GM12878 (cell line): ENCODE measurements at regions not wholly inside any gene's neighbourhood (a gene's known extent, or its start where the extent isn't known, plus 50 kb on each side); places are given as distances from the start of the nearest gene placed in this dataset.

Experiments
- EP300 ChIP-seq, 2 experiments: fragments of 150-350 bp in 1 of 2; IDR thresholded peaks; 2 replicates each; pipeline ENCODE4 v1.6.1; 2011 to 2012; ENCODE audit warnings: low read depth in 2 of 2, low read length in 2 of 2, borderline replicate concordance in 1 of 2, improper control_type of control experiment in 1 of 2, inconsistent platforms in 1 of 2; ENCODE audit not compliant: control insufficient read depth in 1 of 2
- MYC ChIP-seq: IDR thresholded peaks from 2 replicates; pipeline ENCODE4 v1.6.1; 2011; ENCODE audit warnings: mild to moderate bottlenecking, low read length, moderate library complexity, inconsistent platforms; ENCODE audit not compliant: insufficient read depth, insufficient replicate concordance, insufficient read length, severe bottlenecking
- RAD21 ChIP-seq: IDR thresholded peaks from 2 replicates; pipeline ENCODE4 v1.6.1; 2011; ENCODE audit warnings: mild to moderate bottlenecking, low read depth, low read length, moderate library complexity; ENCODE audit not compliant: insufficient read depth
- ZBED1 ChIP-seq: IDR thresholded peaks from 2 replicates; pipeline ENCODE4 v1.6.1; 2016; ENCODE audit warnings: borderline replicate concordance
- TF ChIP-seq, protein P1 (sequence below): fragments of 450-650 bp; IDR thresholded peaks from 2 replicates; pipeline ENCODE4 v1.6.1; 2014; ENCODE audit warnings: mild to moderate bottlenecking
- TF ChIP-seq, protein P2 (sequence below), 3 experiments: IDR thresholded peaks in 2 of 3; conservative IDR thresholded peaks in 1 of 3; 2 replicates each; pipeline ENCODE4 v1.5.1; 2011; ENCODE audit warnings: low read depth in 3 of 3, low read length in 3 of 3, mild to moderate bottlenecking in 3 of 3, control low read depth in 2 of 3, moderate library complexity in 2 of 3, inconsistent platforms in 1 of 3, mixed read lengths in 1 of 3; ENCODE audit not compliant: control insufficient read depth in 2 of 3, insufficient read depth in 1 of 3; ENCODE audit errors: extremely low read depth in 1 of 3
- TF ChIP-seq, protein P3 (sequence below): IDR thresholded peaks from 2 replicates; pipeline ENCODE4 v1.6.1; 2012; ENCODE audit warnings: low read depth, low read length, improper control_type of control experiment

DNA sequence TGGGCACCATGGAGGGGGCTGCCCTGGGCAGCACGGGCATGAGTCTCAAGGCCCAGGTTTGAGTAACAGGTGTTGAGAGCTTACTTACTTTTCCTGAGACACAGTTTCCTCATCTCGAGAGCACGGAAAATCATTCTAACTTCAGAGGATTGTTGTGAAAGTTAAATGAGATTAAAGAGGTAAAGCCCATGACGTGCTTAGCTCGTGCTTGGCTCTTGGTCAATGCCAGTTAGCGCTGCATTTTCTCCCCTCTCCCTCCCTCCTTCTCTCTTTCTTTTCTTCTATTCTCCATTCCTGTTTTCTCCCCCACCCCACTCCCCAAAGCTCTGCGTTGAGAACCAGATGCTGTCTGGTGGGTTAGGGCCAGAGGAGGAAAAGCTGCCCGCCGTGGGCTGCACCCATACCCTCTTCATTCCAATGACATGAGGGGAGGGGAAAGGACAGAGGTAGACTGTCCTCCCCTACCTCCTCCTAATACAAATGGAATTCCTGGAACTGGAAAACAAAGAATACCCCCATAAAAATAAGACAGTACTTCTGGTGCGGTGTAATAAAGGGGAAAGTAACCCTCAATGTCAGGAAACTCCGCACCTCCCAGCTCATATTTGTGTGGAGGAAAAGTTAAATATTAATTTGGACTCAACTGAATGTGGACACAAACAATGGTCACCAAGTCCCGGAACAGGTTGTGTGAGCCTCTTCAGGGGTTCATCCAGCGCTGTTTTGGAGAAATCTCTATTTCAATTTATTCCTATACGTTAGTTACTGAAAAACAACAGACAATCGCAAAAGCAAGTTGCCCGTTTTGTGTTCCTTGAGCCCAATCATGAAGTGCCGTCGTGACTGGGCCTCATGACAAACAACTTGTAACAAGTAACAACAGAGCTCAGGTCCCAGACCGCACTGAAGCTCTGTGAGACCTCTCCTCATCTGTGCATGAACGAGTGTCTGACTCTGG lies 54.8 kb upstream of the B3GAT1 start:
- TF ChIP-seq, protein P1, sequence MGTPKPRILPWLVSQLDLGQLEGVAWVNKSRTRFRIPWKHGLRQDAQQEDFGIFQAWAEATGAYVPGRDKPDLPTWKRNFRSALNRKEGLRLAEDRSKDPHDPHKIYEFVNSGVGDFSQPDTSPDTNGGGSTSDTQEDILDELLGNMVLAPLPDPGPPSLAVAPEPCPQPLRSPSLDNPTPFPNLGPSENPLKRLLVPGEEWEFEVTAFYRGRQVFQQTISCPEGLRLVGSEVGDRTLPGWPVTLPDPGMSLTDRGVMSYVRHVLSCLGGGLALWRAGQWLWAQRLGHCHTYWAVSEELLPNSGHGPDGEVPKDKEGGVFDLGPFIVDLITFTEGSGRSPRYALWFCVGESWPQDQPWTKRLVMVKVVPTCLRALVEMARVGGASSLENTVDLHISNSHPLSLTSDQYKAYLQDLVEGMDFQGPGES = no peak
- TF ChIP-seq EP300 (IDR thresholded peaks at IDR 0.05; ENCODE audit: borderline replicate concordance in 1 of 2, control insufficient read depth in 1 of 2, low read depth in 2 of 2, low read length in 2 of 2) (no peak), MYC (no peak), ZBED1 (no peak), RAD21 (no peak)
- TF ChIP-seq, protein P2, sequence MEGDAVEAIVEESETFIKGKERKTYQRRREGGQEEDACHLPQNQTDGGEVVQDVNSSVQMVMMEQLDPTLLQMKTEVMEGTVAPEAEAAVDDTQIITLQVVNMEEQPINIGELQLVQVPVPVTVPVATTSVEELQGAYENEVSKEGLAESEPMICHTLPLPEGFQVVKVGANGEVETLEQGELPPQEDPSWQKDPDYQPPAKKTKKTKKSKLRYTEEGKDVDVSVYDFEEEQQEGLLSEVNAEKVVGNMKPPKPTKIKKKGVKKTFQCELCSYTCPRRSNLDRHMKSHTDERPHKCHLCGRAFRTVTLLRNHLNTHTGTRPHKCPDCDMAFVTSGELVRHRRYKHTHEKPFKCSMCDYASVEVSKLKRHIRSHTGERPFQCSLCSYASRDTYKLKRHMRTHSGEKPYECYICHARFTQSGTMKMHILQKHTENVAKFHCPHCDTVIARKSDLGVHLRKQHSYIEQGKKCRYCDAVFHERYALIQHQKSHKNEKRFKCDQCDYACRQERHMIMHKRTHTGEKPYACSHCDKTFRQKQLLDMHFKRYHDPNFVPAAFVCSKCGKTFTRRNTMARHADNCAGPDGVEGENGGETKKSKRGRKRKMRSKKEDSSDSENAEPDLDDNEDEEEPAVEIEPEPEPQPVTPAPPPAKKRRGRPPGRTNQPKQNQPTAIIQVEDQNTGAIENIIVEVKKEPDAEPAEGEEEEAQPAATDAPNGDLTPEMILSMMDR (IDR thresholded peaks at IDR 0.05 in 2 of 3, conservative IDR thresholded peaks at IDR 0.05 in 1 of 3; ENCODE audit: control insufficient read depth in 2 of 3, extremely low read depth in 1 of 3, insufficient read depth in 1 of 3, low read depth in 3 of 3, low read length in 3 of 3) = no peak
- TF ChIP-seq, protein P3, sequence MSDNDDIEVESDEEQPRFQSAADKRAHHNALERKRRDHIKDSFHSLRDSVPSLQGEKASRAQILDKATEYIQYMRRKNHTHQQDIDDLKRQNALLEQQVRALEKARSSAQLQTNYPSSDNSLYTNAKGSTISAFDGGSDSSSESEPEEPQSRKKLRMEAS = no peak
